HG02623 (cell line): ENCODE measurements at regions not wholly inside any gene's neighbourhood (a gene's known extent, or its start where the extent isn't known, plus 50 kb on each side); places are given as distances from the start of the nearest gene placed in this dataset.
A peak's percentile ranks its signal among the peaks of the same experiment; 100 is the strongest.

Source experiments
- ATAC-seq: cut with Tn5 transposase; IDR thresholded peaks from one replicate; pipeline ENCODE4 v1.9.1; 2021; ENCODE audit warnings: moderate library complexity; ENCODE audit not compliant: unreplicated experiment

- no peak for ATAC-seq
Observed at GRCh38 chr12:92615086-92615485, 87.7 kb upstream of the PLEKHG7 start.

GRCh38 chr12:92614502-92614901, 88.3 kb upstream of the PLEKHG7 start:
- no peak for ATAC-seq

GRCh38 chr12:92614001-92614400, 88.8 kb upstream of the PLEKHG7 start:
- no peak for ATAC-seq

- ATAC-seq: no peak
Observed at GRCh38 chr12:92612611-92613010, 90.2 kb upstream of the PLEKHG7 start.

GRCh38 chr12:92608151-92609091, 94.4 kb upstream of the PLEKHG7 start:
- ATAC-seq: no peak

GRCh38 chr12:92606956-92607355, 95.8 kb upstream of the PLEKHG7 start:
- ATAC-seq: no peak

- no peak for ATAC-seq
Observed at GRCh38 chr12:92605621-92606170, 97.1 kb upstream of the PLEKHG7 start.

GRCh38 chr12:92604786-92605185, 98.0 kb upstream of the PLEKHG7 start:
- ATAC-seq: no peak

- no peak for ATAC-seq
Observed at GRCh38 chr12:92603741-92604432, 98.9 kb upstream of the PLEKHG7 start.

GRCh38 chr12:92602930-92603623, 99.7 kb upstream of the PLEKHG7 start:
- ATAC-seq: no peak

GRCh38 chr12:92602476-92602875, 100.3 kb upstream of the PLEKHG7 start:
- no peak for ATAC-seq

GRCh38 chr12:92601680-92602079, 101.1 kb upstream of the PLEKHG7 start:
- ATAC-seq: no peak

GRCh38 chr12:92601176-92601575, 101.6 kb upstream of the PLEKHG7 start:
- no peak for ATAC-seq

- ATAC-seq: no peak
Observed at GRCh38 chr12:92600052-92600451, 102.7 kb upstream of the PLEKHG7 start.

- ATAC-seq: no peak
Observed at GRCh38 chr12:92597997-92598396, 104.8 kb upstream of the PLEKHG7 start.

- no peak for ATAC-seq
Observed at GRCh38 chr12:92597118-92597517, 105.7 kb upstream of the PLEKHG7 start.

- no peak for ATAC-seq
Observed at GRCh38 chr12:92596383-92596782, 106.4 kb upstream of the PLEKHG7 start.

GRCh38 chr12:92595663-92596062, 107.1 kb upstream of the PLEKHG7 start:
- ATAC-seq: no peak

GRCh38 chr12:92593734-92594402, 108.9 kb upstream of the PLEKHG7 start:
- ATAC-seq: peak; percentile 100

- no peak for ATAC-seq
Observed at GRCh38 chr12:92585115-92585727, 117.6 kb upstream of the PLEKHG7 start.
